Endothelial cell (in vitro differentiated cells): ENCODE measurements at regions not wholly inside any gene's neighbourhood (a gene's known extent, or its start where the extent isn't known, plus 50 kb on each side); places are given as distances from the start of the nearest gene placed in this dataset.
"Not testable (repeated sequence)": the region's sequence is repeated elsewhere in the genome, so short reads cannot be mapped to it uniquely, and the experiment has no call there.

Experiments
- DNase-seq: peaks from one replicate; pipeline ENCODE4 v3.0.0; 2021; ENCODE audit warnings: low spot score
- H3K27ac Mint-ChIP-seq: one replicate; pipeline ENCODE4 v1.8.0; 2021; ENCODE audit warnings: mixed read lengths, inconsistent platforms; ENCODE audit not compliant: unreplicated experiment
- H3K27me3 Mint-ChIP-seq: one replicate; pipeline ENCODE4 v1.8.0; 2021; ENCODE audit warnings: mild to moderate bottlenecking, moderate library complexity, mixed read lengths, inconsistent platforms; ENCODE audit not compliant: unreplicated experiment
- H3K36me3 Mint-ChIP-seq: one replicate; pipeline ENCODE4 v1.8.0; 2021; ENCODE audit warnings: mild to moderate bottlenecking, low read depth, mixed read lengths, inconsistent platforms; ENCODE audit not compliant: unreplicated experiment
- H3K4me1 Mint-ChIP-seq: one replicate; pipeline ENCODE4 v1.8.0; 2021; ENCODE audit warnings: mild to moderate bottlenecking, mixed read lengths, inconsistent platforms; ENCODE audit not compliant: unreplicated experiment
- H3K4me3 Mint-ChIP-seq: one replicate; pipeline ENCODE4 v1.8.0; 2021; ENCODE audit warnings: mild to moderate bottlenecking, mixed read lengths, inconsistent platforms; ENCODE audit not compliant: unreplicated experiment
- H3K9me3 Mint-ChIP-seq: one replicate; pipeline ENCODE4 v1.8.0; 2021; ENCODE audit warnings: mixed read lengths, inconsistent platforms; ENCODE audit not compliant: unreplicated experiment

DNA sequence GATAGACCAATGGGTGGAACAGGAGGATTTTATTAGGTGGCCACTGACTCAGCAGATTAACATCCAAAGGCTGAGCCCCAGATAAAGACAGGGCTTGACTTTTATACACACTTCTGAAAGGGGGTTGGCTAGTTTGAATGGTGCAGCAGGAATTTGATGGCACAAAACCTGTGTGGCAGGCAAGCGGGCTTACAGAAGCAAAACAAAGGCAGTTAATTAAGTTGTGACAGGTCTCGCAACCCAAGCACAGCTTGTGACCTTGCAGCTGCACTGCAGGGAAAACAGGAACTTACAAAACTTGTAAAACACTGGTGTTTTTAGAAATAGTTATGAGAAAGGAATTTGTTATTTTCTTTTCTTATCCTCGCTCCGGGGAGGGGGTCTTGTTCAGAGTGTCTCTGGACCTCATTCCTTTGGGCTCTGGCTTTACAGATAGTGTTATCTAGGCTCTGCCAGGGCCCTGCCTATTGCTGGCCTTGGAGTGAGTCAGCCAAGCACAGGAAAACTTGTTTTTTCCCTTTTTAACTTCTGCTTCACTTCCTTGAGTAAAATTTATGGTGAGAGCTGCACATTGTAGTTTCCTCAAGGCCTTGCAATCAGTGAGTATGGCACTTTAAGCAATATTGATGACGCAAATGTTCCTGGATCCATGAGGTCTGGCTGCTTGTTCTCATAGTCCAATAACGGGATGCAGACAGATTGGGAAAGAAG lies 457.1 kb downstream of the TGIF2LY start:
- not testable (repeated sequence) for H3K9me3 Mint-ChIP-seq, H3K4me1 Mint-ChIP-seq, H3K27ac Mint-ChIP-seq, H3K36me3 Mint-ChIP-seq, H3K27me3 Mint-ChIP-seq, H3K4me3 Mint-ChIP-seq
- peak; percentile 3 for DNase-seq
